ENCODE measurements at regions not wholly inside any gene's neighbourhood (a gene's known extent, or its start where the extent isn't known, plus 50 kb on each side); places are given as distances from the start of the nearest gene placed in this dataset.
A peak's percentile ranks its signal among the peaks of the same experiment; 100 is the strongest.

GRCh38 chr4:174100910-174101309 lies 182.6 kb downstream of the FBXO8 start:
- no TSS peak for BruUV-seq (replicated peaks)
- no peak overlapping the region for H3K4me3 ChIP-seq
- DNase-seq (ENCODE audit: extremely low read depth in 1 of 4, low spot score in 3 of 4): no peak
- intact Hi-C loops (cut with micrococcal nuclease) (no loop called here), in situ Hi-C loops (cut with MboI) (no loop called here)
- no peak overlapping the region for H3K9ac ChIP-seq (ENCODE audit: insufficient read depth in 1 of 2, low read depth in 2 of 2, low read length in 2 of 2)
- ChIA-PET CTCF (ENCODE audit: low intra/inter-chr PET ratio) (no interaction called here), POLR2A (interaction anchor here (0.6 kb wide), 1 partner anchor 64 kb away, joined by 3 read pairs; no protein-coding TSS in a partner anchor)
- H3K4me1 ChIP-seq (replicated peaks in 1 of 2; ENCODE audit: control insufficient read depth in 2 of 2, insufficient read depth in 2 of 2, low read length in 2 of 2): no peaks in the 10 kb centered on the region
- H3K9me1 ChIP-seq (ENCODE audit: control insufficient read depth, insufficient read depth, low read length): no peaks in the 10 kb centered on the region
- no peak for FAIRE-seq
- 46% methylated on average over 2 of the region's 2 CpGs for whole genome bisulfite sequencing (ENCODE audit: insufficient coverage, low coverage, missing lambda C conversion rate)
- TF ChIP-seq MAFF (IDR thresholded peaks at IDR 0.05; ENCODE audit: low read length) (peak; percentile 46; the same call in 1 of the 2 replicates), E2F1 (CRISPR knock-in tag; IDR thresholded peaks at IDR 0.05) (no peak), MAFK (IDR thresholded peaks at IDR 0.05; ENCODE audit: low read length) (peak; percentile 40; the same call in 1 of the 2 replicates), COPS2 (conservative IDR thresholded peaks at IDR 0.05) (no peak), ETV1 (tag; conservative IDR thresholded peaks at IDR 0.05; ENCODE audit: low read depth) (no peak), CXXC5 (CRISPR knock-in tag; IDR thresholded peaks at IDR 0.05) (no peak), ZNF316 (IDR thresholded peaks at IDR 0.05) (peak; percentile 72), C11orf30 (IDR thresholded peaks at IDR 0.05; ENCODE audit: low read depth) (peak; percentile 40; the same call in 1 of the 2 replicates), ZNF764 (CRISPR knock-in tag; IDR thresholded peaks at IDR 0.05; ENCODE audit: low read depth) (no peak), CC2D1A (IDR thresholded peaks at IDR 0.05) (no peak), ZNF398 (CRISPR knock-in tag; IDR thresholded peaks at IDR 0.05) (no peak), ZNF140 (CRISPR knock-in tag; IDR thresholded peaks at IDR 0.05) (no peak), ZNF311 (CRISPR knock-in tag; IDR thresholded peaks at IDR 0.05) (no peak), NCOR1 (IDR thresholded peaks at IDR 0.05) (no peak)
- no peak overlapping the region for H3K4me2 ChIP-seq (ENCODE audit: insufficient read depth, low read length)
- H4K20me1 ChIP-seq (replicated peaks; ENCODE audit: control insufficient read depth, insufficient read depth, low read length): no peaks in the 10 kb centered on the region; the same call in 1 of the 2 replicates
- H2AFZ ChIP-seq (ENCODE audit: low read depth, low read length): no peak overlapping the region
- H3K9me3 ChIP-seq (replicated peaks; ENCODE audit: control insufficient read depth, insufficient read depth, low read depth, low read length): no peaks in the 10 kb centered on the region
- no peaks in the 10 kb centered on the region for H3K79me2 ChIP-seq (ENCODE audit: control insufficient read depth, insufficient read depth, low read length)
- H3K36me3 ChIP-seq (ENCODE audit: control insufficient read depth, insufficient read depth, low read length): no peaks in the 10 kb centered on the region
- H3K27ac ChIP-seq (ENCODE audit: extremely low read depth, low read depth, low read length): no peak overlapping the region
- no peak for ATAC-seq
- H3K27me3 ChIP-seq (ENCODE audit: control insufficient read depth in 2 of 2, insufficient read depth in 2 of 2, low read length in 2 of 2): no peaks in the 10 kb centered on the region

Data from K562 (cell line).